HG03354 (cell line): ENCODE measurements at regions not wholly inside any gene's neighbourhood (a gene's known extent, or its start where the extent isn't known, plus 50 kb on each side); places are given as distances from the start of the nearest gene placed in this dataset.

Experiments used
- ATAC-seq: cut with Tn5 transposase; IDR thresholded peaks from one replicate; pipeline ENCODE4 v1.9.1; 2021; ENCODE audit warnings: mild to moderate bottlenecking; ENCODE audit not compliant: unreplicated experiment, poor library complexity, severe bottlenecking

DNA sequence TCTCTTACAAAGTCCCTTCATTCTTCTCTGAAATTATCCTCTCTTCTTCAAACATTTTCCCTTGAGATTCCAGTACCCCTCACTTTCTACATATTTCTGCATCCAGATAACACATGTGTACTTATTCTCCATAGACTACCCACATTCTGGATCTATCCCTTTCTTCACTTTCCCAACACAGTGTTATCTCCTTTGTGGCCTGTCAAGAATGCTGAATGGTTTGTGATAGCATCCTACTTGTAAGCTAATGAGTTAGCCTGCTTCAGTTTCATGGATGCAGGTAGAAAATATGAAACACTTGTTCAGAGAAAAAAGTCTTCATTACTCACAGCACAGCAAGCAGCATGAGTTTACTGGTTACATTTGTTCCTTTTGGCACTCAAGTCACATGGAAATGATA is 245.4 kb downstream of the HTR1B start:
- ATAC-seq: no peak

DNA sequence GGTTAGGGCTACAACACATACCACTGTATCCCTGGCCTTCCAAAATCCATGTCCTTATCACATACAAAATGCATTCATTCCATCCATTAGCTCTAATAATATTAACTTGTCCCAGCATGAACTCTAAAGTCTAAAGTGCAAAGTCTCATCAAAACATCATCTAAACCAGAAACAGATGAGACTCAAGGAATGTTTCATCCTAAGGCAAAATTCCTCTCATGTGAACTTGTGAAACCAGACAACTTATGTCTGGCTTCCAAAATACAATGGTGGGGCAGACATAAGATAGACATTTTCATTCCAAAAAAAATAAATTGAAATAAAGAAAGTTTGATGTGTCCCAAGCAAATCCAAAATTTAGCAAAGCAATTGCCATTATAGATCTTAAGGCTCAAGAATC is 257.4 kb downstream of the HTR1B start:
- ATAC-seq: no peak

DNA sequence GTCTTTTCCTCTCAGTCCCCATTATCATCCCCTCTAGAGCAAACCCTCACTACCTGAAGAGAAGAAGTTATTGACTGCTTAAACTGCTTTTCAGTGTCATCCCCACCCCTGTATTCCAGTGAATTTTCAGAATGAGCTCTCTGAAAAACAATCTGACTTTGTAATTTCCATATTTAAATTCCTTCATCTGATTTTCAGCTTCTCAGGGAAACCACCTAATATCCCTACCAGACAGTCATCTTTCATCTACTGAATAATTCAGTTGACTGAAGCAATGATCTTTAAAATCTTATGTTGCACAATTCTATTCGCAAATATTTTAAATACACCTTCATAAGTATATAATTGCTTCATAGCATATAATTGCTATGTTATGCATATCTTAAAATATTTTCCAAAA is 258.7 kb downstream of the HTR1B start:
- no peak for ATAC-seq

DNA sequence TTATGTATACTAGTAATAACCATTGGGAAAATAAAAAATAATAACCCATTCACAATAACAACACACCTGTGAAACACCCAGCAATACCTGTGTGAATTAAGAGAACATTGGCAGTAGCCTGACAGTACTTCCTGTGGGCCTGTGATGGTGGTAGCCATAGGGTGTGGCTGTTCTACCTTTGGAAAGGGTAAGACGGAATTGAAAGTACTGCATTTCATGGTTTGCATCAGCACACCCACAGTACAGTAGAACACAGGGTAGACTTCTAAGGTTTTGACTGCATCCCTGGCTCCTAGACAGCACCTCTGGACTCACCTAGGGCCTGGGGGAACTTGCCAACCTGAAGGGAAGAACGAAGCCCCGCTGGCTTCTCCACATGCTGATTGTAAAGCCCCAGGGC is 279.8 kb downstream of the HTR1B start:
- no peak for ATAC-seq

DNA sequence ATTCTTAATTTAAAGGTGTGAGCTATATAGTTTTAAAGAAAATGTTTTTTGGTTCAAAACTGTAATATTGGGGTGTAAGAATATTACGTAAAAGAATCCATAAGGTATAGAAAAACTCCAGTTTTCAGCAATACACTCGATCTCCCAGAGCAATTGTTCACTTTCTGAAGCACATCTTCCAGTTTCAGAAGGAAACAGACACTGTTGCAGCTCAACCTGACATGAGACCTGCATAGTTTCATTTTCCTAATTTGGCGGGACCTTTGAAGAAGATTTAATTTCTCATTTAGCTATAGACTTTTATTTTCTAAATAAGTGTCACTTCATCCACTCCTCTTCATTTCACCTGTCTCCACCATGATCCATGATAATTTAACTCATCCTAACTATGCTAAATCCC is 281.5 kb downstream of the HTR1B start:
- no peak for ATAC-seq

DNA sequence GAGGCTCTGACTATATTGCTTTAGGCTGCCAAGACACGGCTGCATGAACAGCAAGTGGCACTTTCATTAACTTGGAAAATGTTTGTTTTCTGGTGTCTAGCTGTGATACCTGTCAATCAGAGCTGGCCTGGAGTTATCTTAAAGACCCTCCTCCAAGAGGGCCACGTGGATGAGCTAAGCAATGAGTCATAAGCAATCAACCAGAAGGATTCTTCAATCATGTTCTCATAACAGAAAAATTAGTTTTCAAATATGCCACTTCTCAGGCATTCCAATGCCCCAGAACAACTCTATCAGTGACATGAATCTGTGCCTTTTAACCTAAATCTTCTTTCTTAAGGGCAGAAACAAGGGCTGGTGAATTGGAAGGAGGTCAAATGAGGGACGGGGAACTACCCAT is 283.0 kb downstream of the HTR1B start:
- ATAC-seq: no peak

DNA sequence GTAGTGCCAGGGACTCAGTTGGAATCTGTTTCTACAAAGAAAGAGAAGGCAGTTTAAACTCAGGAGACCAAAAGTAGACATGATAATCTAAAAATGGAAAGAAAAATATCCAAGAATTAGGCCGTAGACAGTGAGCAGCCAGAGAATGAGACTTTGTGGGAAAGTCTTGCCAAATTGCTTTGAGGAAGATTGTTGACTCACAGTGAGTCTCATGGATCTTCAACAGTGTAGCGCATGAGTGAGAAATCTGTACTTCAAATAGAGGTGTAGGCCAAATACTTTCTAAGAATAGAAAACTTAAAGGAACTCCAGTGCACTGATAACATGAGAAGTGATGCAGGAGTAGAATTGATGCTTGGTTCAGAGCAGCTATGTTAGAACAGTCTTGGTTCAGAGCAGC is 284.5 kb downstream of the HTR1B start:
- no peak for ATAC-seq

DNA sequence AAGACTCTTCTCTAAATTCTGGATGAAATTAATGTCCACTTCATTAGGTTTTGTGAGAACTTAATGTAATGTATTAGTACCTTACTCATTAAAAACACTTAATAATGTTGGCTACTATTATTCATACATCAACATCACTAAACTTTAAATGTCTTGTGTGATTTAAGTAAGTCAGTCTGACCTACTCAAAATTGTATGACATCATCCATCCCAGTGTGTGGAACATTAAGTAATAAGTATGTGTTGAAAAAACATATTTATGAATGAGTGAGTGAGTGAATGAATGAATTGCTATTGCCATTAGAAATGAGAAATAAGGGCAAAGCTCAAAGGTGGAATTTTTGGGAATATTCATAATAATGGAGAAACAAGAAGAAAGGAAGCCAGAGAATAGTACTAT is 285.8 kb downstream of the HTR1B start:
- ATAC-seq: no peak

DNA sequence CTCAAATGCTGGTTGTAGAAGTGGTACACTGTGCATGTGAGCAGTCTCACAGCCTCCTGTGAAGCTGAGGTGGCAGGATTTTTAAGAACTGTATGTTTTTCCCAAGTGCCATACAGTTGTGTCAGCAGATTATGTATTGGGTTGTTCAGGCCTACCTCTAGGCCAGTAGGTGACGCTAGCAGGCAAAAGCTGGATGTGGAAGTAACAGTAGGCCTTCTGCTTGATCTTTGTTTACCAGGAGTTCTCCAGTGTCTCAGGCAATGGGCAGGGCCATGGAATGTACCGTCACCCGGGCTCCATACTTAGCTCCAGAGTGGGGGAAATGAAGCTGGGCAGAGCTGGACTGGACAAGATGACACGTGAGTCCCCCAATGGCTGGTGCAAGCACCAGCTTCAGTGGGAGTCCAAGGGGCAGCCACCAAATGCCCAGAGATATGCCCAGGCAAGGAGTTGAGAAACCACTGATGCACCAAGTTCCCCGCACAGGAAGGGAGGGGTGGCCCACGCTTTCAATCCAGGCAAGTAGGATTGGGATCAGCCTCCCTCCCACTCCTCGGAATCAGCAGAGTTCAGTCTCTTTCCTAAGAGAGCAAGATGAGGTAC is 289.7 kb downstream of the HTR1B start:
- no peak for ATAC-seq

DNA sequence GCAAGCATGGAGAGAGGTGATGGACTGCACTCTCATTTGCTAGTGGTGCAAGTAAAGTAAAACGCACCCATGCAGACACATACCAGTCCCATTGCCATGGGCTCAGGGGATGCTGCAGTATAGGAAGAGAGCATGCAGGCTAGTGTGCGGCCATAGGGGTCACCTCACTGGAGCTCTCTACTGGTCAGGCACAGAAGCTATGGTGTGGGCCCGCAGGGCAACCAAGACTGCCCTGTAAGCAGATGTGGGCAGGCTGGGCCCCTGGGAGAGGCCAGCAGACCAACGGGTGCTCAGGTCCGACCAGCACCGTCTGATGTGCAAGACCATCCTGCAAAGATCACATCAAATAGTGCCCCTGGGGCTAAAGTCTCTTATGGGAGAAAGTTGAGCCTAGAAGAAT is 290.7 kb downstream of the HTR1B start:
- no peak for ATAC-seq

DNA sequence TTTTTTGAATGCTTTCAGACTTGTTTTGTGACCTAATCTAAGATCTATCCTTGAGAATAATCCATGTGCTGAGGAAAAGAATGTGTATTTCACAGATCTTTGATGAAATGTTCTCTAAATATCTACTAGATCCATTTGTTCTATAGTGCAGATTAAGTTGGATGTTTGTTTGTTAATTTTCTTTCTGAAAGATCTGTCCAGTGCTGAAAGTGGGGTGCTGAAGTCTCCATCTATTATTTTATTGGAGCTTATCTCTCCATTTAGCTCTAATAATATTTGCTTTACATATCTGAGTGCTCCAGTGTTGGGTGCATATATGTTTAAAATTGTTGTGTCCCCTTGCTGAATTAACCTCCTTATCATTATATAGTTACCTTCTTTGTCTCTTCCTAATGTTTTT is 303.6 kb downstream of the HTR1B start:
- no peak for ATAC-seq

DNA sequence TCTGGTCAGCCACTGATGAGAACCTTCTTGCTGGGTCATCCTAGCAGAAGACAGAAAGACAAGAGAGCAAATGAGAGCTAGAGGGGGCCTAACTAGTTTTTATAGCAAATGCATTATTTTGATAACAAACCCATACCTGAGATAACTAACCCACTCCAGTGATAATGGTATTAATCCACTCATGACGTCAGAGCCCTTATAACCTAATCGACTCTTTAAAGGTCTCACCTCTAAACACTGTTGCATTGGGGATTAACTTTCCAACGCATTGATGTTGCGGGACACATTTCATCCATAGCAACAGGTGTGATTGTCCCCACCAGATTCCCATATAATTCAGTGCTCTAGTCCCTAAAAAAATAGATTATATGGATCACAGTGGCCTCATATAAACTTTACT is 312.1 kb downstream of the HTR1B start:
- no peak for ATAC-seq

DNA sequence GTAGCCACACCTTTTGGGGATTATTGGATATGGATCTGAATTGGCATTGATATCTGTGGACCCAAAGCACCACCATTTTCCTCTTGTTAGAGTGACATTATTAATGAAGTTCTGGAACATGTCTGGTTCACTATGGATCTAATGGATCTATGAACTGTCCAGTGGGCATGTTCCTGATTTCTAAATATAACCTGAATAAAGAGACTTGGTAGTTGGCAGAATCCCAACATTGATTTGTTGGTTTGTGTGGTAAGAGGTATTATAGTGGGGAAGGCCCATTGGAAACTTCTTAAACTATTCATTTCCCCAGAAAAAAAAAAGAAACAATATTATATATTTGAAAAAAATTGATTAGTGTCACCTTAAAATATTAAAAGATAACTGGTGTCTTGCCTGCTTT is 312.6 kb downstream of the HTR1B start:
- ATAC-seq: no peak

DNA sequence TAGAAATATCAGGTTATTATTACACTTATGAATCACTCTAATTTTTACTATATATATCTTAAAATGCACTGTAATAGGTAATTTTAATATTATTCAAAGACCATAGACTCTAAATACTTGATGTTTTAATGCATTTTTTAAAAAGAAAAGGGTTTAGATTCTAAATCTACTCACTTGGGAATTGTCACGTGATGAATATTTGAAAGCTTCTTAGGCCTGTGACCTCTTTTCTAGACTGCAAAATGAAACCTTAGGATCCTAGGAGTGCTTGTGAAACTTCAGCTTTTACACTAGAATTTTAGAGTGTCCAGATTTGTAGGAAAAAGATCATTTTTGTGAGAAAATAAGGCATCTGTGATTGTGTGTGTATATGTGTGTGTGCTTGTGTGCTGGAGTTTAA is 318.0 kb downstream of the HTR1B start:
- ATAC-seq: no peak

DNA sequence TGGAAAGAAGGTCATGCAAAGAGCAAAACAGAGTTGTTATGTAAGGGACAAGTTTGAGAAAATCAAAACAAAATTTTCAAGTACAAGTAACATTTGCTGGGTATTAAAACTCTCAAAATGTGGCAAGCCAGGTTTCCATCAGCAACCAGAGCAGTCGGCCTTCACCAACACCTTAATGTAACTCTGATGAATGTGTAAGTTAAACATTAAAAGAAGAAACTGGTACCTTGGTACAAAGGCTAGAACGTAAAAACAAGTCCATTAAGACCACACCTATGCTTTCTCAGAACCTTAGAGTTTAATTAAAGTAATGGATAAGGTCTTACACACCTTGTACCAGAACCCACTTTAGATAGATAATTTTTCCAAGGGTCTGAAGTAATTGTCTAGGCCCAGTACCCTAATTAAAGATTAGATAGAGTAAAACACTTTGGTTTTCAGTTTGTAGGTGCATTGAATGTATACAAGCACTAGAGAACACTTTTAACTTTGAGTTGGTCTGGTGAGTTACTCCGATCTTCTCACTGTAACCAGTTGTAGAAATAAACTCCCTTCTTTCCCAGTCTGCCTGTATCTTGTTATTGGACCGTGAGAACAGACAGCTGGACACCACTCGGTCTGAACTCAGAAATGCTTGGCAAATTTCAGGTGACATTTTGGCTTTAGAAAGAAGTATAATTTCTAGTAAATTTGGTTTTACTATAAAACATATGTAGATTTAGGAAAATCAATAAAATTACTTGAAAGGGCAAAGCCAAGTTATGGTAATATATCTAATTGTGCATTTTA is 319.4 kb downstream of the HTR1B start:
- ATAC-seq: no peak

DNA sequence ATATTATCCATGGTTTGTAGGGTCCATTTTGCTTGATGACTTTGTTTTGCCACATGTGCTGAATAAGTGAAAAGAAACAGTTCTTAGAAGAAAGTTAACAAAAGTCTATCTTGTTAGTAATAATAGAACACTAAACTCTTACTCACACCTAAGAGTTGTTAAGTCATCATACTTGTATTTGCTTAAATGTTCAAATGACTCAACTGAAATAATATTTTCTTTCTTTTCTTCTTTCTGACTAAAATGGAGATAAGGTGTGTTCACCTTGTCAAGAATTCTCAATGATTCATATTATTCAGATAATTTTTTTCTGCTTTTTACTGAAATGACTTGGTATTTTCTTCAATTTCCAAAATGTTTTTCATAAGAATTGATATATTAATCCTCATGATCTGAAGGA is 327.2 kb downstream of the HTR1B start:
- ATAC-seq: no peak

DNA sequence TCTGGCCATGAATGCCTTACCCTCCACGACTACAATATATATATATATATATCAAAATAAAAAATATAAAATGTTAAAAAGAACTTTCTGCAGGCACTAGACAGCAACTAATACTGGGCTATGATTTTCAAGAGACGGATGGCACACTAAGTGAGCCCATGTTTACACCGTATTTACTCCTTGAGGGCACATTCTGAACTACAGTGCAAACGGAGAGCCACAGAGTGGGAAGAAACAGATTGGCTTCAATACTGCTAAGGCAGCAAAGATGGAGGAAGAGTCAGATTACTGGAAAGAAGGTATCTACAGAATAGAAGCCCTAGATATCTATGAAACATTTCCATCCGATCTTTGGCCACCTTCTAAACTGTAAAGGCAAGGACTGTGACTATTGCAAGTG is 330.3 kb downstream of the HTR1B start:
- ATAC-seq: no peak

DNA sequence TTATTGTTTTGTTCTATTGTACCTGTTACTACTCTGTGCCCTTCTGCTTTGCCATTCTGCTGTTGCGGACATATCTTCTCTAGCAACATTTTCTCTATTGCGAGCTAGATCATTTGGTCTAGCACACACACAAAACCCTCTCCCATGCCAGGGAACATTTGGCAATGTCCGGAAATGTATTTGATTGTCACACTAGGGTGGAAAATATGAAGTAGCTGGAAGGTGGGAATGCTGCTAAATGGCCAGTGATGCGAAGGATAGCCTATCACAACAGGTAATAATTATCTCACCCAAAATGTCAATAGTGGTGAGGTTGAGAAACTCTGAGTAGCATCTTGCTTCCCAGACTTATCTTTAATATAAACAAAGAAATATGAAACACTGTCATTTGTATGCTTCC is 331.9 kb downstream of the HTR1B start:
- no peak for ATAC-seq

DNA sequence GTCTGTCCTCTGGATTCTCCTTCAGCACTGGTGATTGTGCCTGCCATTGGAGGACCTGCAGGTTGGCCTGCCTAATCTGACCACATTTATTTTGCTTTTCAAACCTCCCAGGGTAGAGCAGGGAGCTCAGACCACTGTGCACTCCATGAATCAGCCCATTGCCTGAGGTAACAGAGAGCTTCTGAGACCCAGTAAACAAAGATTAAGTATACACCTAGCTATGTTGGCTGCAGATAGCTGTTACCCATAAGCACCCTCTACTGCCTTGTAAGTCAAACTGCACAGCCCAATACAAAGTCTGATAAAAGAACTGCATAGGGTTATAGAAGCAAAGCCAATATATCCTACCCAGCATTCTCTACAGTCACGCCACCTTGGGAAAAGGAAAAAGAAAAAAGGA is 338.7 kb downstream of the HTR1B start:
- no peak for ATAC-seq

DNA sequence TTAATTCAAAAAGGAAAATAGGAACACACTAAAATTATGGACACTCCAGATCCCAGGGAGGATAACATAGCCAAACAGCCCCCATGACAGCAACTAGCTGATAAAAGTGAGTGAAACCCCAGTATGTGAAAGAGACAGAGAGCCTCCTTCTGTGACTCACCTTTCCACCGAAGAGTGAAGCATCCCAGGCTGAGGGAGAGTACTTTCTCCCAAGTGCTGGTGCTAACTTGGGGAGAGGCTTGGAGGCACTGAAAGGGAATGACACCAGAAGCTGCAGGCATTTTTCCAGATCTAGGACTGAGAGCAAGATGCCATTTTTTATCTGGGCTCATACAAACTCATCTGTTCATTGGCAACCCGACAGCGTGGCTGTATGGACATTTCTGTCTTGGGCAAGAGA is 339.8 kb downstream of the HTR1B start:
- no peak for ATAC-seq

DNA sequence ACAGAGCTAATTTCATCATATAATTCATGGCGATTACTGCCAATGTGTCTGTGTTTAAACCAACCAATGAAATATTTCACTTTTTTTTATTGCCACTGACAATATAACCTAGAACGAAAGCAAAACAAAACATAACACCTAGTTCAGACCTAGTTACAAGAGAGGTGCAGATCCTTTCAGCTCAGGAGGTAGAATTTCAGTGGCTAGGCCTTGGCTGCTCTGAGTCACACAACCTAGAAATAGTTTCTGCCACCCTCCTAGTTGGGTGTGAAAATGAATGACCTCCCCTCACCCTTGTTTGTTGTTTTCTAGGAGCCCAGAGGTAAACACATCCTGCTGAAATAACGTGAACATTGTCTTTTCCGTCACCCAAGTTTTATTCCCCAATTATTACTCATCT is 356.3 kb downstream of the HTR1B start:
- ATAC-seq: no peak

DNA sequence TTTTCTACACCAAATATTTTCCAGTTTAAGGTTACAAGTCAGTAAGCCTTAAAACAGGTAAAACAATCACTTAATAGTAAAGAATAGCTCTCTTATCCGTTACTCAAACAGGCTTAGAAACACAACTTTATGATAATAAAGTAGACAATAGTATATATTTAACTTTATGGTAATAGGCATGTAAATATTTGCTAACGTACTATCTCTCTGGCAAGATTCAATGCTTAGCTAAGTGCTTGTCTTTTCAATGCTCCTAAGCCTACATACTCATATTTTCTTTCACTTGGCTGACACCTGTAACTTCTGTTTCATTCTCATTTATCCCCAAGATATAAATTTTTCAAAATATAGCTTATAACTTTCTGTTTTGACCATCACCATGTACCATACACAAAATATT is 358.2 kb downstream of the HTR1B start:
- ATAC-seq: no peak
